ENCODE measurements at regions not wholly inside any gene's neighbourhood (a gene's known extent, or its start where the extent isn't known, plus 50 kb on each side); places are given as distances from the start of the nearest gene placed in this dataset.

DNA sequence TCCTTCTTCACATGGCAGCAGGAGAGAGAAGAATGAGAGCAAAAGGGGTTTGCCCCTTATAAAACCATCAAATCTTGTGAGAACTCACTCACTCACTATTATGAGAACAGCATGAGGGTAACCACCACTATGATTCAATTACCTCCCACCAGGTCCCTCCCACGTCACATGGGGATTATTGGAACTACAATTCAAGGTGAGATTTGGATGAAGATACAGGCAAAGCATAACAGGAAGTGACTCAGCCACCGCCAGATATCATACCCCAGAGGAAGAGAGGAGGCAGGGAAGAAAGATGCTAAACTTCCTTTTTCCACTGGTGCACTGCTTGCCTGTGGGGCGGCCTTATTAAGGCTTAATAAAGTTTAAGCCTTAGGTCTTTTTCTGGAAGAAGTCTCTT is 766.1 kb downstream of the KCTD8 start:
- no peaks in the 10 kb centered on the region for H3K36me3 ChIP-seq (replicated peaks in 1 of 2; ENCODE audit: insufficient read depth in 1 of 2, low read depth in 2 of 2)
- TF ChIP-seq POLR2A (IDR thresholded peaks at IDR 0.05): no peak
- TF ChIP-seq, protein P1, sequence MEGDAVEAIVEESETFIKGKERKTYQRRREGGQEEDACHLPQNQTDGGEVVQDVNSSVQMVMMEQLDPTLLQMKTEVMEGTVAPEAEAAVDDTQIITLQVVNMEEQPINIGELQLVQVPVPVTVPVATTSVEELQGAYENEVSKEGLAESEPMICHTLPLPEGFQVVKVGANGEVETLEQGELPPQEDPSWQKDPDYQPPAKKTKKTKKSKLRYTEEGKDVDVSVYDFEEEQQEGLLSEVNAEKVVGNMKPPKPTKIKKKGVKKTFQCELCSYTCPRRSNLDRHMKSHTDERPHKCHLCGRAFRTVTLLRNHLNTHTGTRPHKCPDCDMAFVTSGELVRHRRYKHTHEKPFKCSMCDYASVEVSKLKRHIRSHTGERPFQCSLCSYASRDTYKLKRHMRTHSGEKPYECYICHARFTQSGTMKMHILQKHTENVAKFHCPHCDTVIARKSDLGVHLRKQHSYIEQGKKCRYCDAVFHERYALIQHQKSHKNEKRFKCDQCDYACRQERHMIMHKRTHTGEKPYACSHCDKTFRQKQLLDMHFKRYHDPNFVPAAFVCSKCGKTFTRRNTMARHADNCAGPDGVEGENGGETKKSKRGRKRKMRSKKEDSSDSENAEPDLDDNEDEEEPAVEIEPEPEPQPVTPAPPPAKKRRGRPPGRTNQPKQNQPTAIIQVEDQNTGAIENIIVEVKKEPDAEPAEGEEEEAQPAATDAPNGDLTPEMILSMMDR (IDR thresholded peaks at IDR 0.05): no peak
- no peaks in the 10 kb centered on the region for H3K4me1 ChIP-seq
- intact Hi-C loops (cut with DNase I): no loop called here
- 49 to 58% methylated on average over 3 of the region's 3 CpGs for WGBS, 2 donors
- DNase-seq (no peak), ATAC-seq (no peak)
- no peak overlapping the region for H3K27ac ChIP-seq
- no peak overlapping the region for H3K4me3 ChIP-seq
- H3K9me3 ChIP-seq: no peaks in the 10 kb centered on the region
- H3K27me3 ChIP-seq: no peaks in the 10 kb centered on the region

DNA sequence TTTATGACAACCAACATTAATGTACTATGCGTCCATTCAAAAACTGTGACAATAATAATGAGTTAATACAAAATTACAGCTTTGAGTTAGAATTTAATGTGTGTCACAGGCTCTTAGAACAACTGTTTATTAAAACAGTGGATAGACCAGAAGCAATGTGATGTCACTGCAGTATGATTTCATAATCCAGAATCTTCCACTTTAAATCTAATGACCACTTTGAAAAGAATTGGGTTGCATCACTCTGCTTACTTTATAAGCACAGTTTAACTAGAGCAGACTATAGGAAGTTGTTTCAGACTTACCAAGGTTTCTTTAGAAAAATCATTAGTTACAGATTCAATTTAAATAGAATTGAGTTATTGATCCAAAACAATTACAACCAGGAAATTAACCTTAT is 758.5 kb downstream of the KCTD8 start:
- intact Hi-C loops (cut with DNase I): no loop called here
- WGBS, 2 donors: 87 to 88% methylated on average over 1 of the region's 1 CpG
- no peak for ATAC-seq
- Histone ChIP-seq H3K27ac (no peak overlapping the region), H3K9me3 (no peaks in the 10 kb centered on the region), H3K36me3 (replicated peaks in 1 of 2; ENCODE audit: insufficient read depth in 1 of 2, low read depth in 2 of 2) (no peaks in the 10 kb centered on the region), H3K4me1 (no peaks in the 10 kb centered on the region), H3K4me3 (no peak overlapping the region), H3K27me3 (no peaks in the 10 kb centered on the region)
- TF ChIP-seq, protein P1 (IDR thresholded peaks at IDR 0.05): no peak
- no peak for TF ChIP-seq POLR2A (IDR thresholded peaks at IDR 0.05)
- DNase-seq: no peak

DNA sequence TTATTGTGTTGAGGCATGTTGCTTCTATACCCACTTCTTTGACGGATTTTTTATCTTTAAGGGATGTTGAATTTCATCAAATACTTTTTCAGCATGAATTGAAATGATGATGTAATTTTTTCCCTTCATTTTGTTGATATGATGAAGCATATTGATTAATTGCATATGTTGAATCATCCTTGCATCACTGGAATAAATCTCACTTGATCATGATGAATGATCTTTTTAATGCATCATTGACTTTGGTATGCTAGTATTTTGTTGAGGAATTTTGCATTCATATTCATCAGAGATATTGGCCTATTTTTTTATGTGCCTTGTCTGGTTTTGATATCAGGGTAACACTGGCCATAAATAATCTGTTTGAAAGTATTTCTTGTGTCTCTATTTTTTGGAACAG is 754.7 kb downstream of the KCTD8 start:
- Histone ChIP-seq H3K4me1 (no peaks in the 10 kb centered on the region), H3K27ac (no peak overlapping the region), H3K36me3 (replicated peaks in 1 of 2; ENCODE audit: insufficient read depth in 1 of 2, low read depth in 2 of 2) (no peaks in the 10 kb centered on the region), H3K9me3 (no peaks in the 10 kb centered on the region), H3K4me3 (no peak overlapping the region), H3K27me3 (no peaks in the 10 kb centered on the region)
- TF ChIP-seq, protein P1 (IDR thresholded peaks at IDR 0.05): no peak
- no peak for TF ChIP-seq POLR2A (IDR thresholded peaks at IDR 0.05)
- DNase-seq: no peak
- 25 to 43% methylated on average over 1 of the region's 1 CpG for WGBS, 2 donors
- ATAC-seq: no peak
- intact Hi-C loops (cut with DNase I): no loop called here

DNA sequence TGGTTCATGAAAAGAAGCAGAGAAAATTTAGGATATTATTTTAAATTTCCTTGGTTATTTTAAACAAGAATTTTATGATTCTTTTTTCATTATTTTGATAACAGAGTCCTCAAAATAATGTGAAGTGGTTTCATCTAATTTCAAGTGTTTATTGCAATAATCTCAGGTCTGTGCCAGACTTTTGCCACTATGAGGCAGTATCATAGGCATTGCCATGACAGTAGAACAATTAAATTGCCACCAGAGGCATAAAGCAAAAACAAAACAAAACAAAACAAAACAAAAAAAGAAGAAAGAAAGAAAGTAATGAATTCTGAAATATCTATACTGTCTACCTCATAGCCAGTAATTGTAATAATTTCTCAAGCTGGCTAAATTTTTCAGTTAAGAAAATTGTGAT is 739.2 kb downstream of the KCTD8 start:
- ATAC-seq: no peak
- Histone ChIP-seq H3K27me3 (no peaks in the 10 kb centered on the region), H3K4me1 (no peaks in the 10 kb centered on the region), H3K4me3 (no peak overlapping the region), H3K36me3 (replicated peaks in 1 of 2; ENCODE audit: insufficient read depth in 1 of 2, low read depth in 2 of 2) (no peaks in the 10 kb centered on the region), H3K9me3 (no peaks in the 10 kb centered on the region), H3K27ac (no peak overlapping the region)
- no peak for DNase-seq
- intact Hi-C loops (cut with DNase I): no loop called here
- TF ChIP-seq POLR2A (IDR thresholded peaks at IDR 0.05): no peak
- TF ChIP-seq, protein P1 (IDR thresholded peaks at IDR 0.05): peak in 3 of 7 experiments; percentile 15 to 16 (median 15)

DNA sequence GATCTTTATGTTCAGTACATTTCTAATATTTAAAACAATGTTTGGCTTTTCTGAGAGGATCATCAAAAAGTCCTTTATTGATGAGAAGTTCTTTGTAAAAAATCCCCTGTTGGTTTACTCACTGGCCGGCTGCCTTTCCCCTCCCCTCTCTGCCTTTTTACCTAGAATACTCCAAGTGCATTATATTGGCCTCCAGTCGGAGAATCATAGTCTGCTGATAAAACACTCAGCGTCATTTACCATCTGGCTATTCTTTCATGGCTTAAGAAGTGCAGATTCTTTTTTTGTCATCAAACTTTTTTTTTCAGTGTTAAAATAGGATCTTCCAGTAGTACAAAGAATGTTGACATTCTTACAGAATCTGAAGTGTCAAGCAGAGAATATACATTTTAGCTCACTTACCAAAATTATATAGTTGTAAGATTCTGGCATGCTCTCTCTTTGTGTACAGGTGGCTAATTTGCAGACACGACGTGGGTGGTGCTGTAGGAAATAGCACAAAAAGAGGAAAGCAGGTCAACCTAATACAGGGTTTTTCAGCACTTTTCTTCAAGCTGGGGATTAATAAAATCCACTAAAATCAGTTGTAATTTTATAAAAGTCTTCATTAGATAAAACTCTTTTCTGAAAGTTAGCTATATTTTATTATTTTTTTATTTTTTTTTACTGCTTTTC is 731.8 kb downstream of the KCTD8 start:
- H3K9me3 ChIP-seq: no peaks in the 10 kb centered on the region
- H3K27ac ChIP-seq: no peak overlapping the region
- intact Hi-C loops (cut with DNase I): no loop called here
- no peaks in the 10 kb centered on the region for H3K27me3 ChIP-seq
- H3K4me1 ChIP-seq: no peaks in the 10 kb centered on the region
- TF ChIP-seq POLR2A (IDR thresholded peaks at IDR 0.05): no peak
- TF ChIP-seq, protein P1 (IDR thresholded peaks at IDR 0.05): no peak
- DNase-seq (no peak), ATAC-seq (no peak)
- no peak overlapping the region for H3K4me3 ChIP-seq
- WGBS, 2 donors: 29 to 36% methylated on average over 5 of the region's 5 CpGs
- H3K36me3 ChIP-seq (replicated peaks in 1 of 2; ENCODE audit: insufficient read depth in 1 of 2, low read depth in 2 of 2): no peaks in the 10 kb centered on the region

All from body of pancreas (tissue), 4 donors.